Fibroblast of lung (primary cell): ENCODE measurements at regions not wholly inside any gene's neighbourhood (a gene's known extent, or its start where the extent isn't known, plus 50 kb on each side); places are given as distances from the start of the nearest gene placed in this dataset.
A peak's percentile ranks its signal among the peaks of the same experiment; 100 is the strongest.

Source experiments
- DNase-seq, 2 donors: peaks; one replicate each; pipeline versions ENCODE4 v3.0.0 to v3.0.0-alpha.2; 2010; ENCODE audit warnings: low read depth in 2 of 2
- H2AFZ ChIP-seq: 2 replicates; pipeline ENCODE4 v1.5.1; 2012; ENCODE audit warnings: low read length, control low read depth, inconsistent platforms
- H3K27ac ChIP-seq: 2 replicates; pipeline ENCODE4 v1.5.1; 2011; ENCODE audit warnings: low read length, control low read depth; ENCODE audit not compliant: insufficient read depth
- H3K27me3 ChIP-seq: 2 replicates; pipeline ENCODE4 v1.5.1; 2011; ENCODE audit warnings: mild to moderate bottlenecking, low read length; ENCODE audit not compliant: control insufficient read depth, insufficient read depth
- H3K36me3 ChIP-seq: 2 replicates; pipeline ENCODE4 v1.5.1; 2011; ENCODE audit warnings: low read length; ENCODE audit not compliant: control insufficient read depth, insufficient read depth
- H3K4me1 ChIP-seq: 2 replicates; pipeline ENCODE4 v1.5.1; 2011; ENCODE audit warnings: low read length; ENCODE audit not compliant: control insufficient read depth, insufficient read depth; ENCODE audit errors: extremely low read depth
- H3K4me2 ChIP-seq: 2 replicates; pipeline ENCODE4 v1.5.1; 2011; ENCODE audit warnings: low read length, control low read depth; ENCODE audit not compliant: insufficient read depth; ENCODE audit errors: extremely low read depth
- H3K4me3 ChIP-seq, 4 experiments: fragments of 200-600 bp in 1 of 4; sonication (generic) in 1 of 4; replicated peaks in 1 of 4; 2 replicates each; pipeline ENCODE4 v1.5.1; 2011 to 2016; ENCODE audit warnings: low read length in 4 of 4, low read depth in 3 of 4, mild to moderate bottlenecking in 3 of 4, control low read depth in 2 of 4, inconsistent platforms in 1 of 4, mixed read lengths in 1 of 4; ENCODE audit not compliant: insufficient read depth in 1 of 4; ENCODE audit errors: control extremely low read depth in 1 of 4
- H3K79me2 ChIP-seq: 2 replicates; pipeline ENCODE4 v1.5.1; 2012; ENCODE audit warnings: mild to moderate bottlenecking, low read length, inconsistent platforms; ENCODE audit not compliant: control insufficient read depth, insufficient read depth
- H3K9ac ChIP-seq: 2 replicates; pipeline ENCODE4 v1.5.1; 2011; ENCODE audit warnings: mild to moderate bottlenecking, low read length, control low read depth; ENCODE audit not compliant: insufficient read depth
- H3K9me3 ChIP-seq: 2 replicates; pipeline ENCODE4 v1.5.1; 2012; ENCODE audit warnings: low read depth, low read length; ENCODE audit not compliant: control insufficient read depth, insufficient read depth
- H4K20me1 ChIP-seq: 2 replicates; pipeline ENCODE4 v1.5.1; 2011; ENCODE audit warnings: low read length; ENCODE audit not compliant: control insufficient read depth, insufficient read depth; ENCODE audit errors: extremely low read depth
- CTCF ChIP-seq, 2 donors: IDR thresholded peaks in 1 of 2; conservative IDR thresholded peaks in 1 of 2; 1 replicate in 1 of 2; 2 replicates in 1 of 2; pipeline ENCODE4 v1.5.1; 2011 to 2012; ENCODE audit warnings: low read length in 2 of 2, control low read depth in 1 of 2, inconsistent platforms in 1 of 2, low read depth in 1 of 2, mild to moderate bottlenecking in 1 of 2
- EZH2 ChIP-seq: IDR thresholded peaks from 2 replicates; pipeline ENCODE4 v1.5.1; 2012; ENCODE audit warnings: low read length, control low read depth, mild to moderate bottlenecking; ENCODE audit errors: missing control alignments

DNA sequence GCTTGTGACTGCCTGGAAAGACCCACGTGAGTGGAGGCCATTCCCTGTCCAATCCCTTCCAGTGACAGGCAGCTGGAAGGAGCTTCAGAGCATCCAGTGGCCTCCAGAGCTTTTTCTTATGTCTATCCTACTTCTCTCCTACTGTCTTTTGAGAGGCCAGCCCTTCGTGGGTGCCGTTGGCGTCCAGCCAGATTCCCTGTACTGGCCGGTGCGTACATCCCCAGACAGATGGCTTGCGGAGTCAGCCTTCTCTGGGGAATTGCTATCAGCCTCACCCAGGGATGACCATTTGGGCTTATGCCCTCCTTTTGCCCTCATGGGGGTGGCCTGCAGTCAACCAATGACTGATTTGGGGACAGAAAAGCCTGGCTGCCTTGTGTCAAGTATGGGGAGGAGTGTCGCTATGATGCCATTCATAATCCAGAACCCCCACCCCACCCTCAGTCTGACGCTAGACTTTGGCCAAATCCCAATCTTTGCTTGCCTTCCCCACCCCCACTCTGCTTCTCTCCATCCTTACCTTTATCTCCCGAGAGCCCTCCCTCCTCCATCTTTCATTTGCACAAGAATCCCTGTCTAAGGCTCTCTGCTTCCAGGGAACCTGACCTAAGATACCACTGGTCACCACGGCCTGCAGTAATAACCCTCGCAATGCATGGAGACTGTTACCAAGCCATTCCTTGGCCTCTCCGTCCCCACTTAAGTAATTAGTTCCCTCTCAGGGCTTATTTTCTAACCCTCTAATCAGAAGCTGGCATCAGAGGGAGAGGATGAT lies 150.3 kb upstream of the BCOR start:
- Histone ChIP-seq H3K27me3 (no peaks in the 10 kb centered on the region), H3K9ac (no peak overlapping the region), H2AFZ (no peak overlapping the region), H3K79me2 (no peaks in the 10 kb centered on the region), H3K4me2 (no peak overlapping the region), H3K4me3 (no peak overlapping the region), H3K4me1 (peaks cover 5% of the 10 kb centered on the region), H3K36me3 (no peaks in the 10 kb centered on the region), H4K20me1 (no peaks in the 10 kb centered on the region), H3K27ac (no peak overlapping the region), H3K9me3 (no peaks in the 10 kb centered on the region)
- TF ChIP-seq EZH2 (no peak), CTCF (conservative IDR thresholded peaks at IDR 0.05 in 1 of 2, IDR thresholded peaks at IDR 0.05 in 1 of 2; ENCODE audit: low read depth in 1 of 2, low read length in 2 of 2) (no peak)
- no peak for DNase-seq

DNA sequence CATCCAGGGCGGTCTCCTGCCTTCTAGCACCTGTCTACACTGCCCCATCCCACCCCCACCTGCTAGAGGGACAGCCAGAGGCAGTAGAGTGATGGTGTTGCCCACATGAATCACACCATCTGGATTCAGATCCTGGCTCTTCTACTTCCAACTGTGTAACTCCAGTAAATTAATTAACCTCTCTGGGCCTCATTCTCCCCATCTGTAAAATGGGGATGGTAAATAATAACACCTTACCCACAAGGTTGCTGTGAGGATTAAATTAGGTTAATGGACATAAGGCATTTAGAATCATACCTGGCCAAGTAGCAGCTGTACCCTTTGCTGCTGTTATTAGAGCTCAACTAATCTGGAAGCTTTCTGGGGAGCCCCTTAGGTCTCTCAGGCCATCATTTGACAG lies 149.6 kb upstream of the BCOR start:
- TF ChIP-seq EZH2: no peak
- TF ChIP-seq CTCF (conservative IDR thresholded peaks at IDR 0.05 in 1 of 2, IDR thresholded peaks at IDR 0.05 in 1 of 2; ENCODE audit: low read depth in 1 of 2, low read length in 2 of 2): no peak
- DNase-seq: no peak
- peaks cover 5% of the 10 kb centered on the region for H3K4me1 ChIP-seq
- no peak overlapping the region for H3K9ac ChIP-seq
- no peak overlapping the region for H3K4me2 ChIP-seq
- H3K4me3 ChIP-seq: no peak overlapping the region
- no peaks in the 10 kb centered on the region for H3K27me3 ChIP-seq
- H2AFZ ChIP-seq: no peak overlapping the region
- no peaks in the 10 kb centered on the region for H3K36me3 ChIP-seq
- H3K79me2 ChIP-seq: no peaks in the 10 kb centered on the region
- no peak overlapping the region for H3K27ac ChIP-seq
- no peaks in the 10 kb centered on the region for H3K9me3 ChIP-seq
- no peaks in the 10 kb centered on the region for H4K20me1 ChIP-seq

DNA sequence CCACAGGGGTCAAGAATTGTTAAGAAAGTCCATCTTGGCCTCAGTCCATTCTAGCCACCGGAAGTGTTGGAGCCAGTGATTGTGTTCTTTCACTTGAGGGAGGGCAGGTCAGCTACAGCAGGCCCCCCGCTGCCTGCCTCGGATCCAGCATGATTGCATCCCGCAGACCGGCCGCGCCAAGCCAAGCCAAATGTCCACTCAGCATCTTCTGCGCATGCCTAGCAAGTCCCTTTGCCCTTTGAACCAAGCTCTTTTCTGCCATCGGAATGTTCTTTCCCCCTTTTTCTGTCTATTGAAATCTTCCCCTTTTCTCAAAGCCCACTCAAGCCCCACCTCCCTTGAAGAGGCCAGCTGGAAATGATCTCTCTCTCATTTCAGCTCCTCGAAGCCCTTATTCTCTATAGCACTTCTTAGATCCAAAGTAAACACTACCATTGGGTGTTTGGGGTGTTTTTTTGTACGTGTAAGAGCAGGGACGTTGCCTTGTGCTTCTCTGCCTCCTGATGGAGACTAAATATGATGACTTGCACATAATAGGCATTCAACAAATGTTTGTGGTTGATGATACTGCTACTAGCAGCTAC lies 147.8 kb upstream of the BCOR start:
- peak overlapping the region in 1 of 4 experiments; percentile 17 for H3K4me3 ChIP-seq
- DNase-seq: peak; percentile 58 to 73
- no peak overlapping the region for H2AFZ ChIP-seq
- peaks cover 5% of the 10 kb centered on the region for H3K4me1 ChIP-seq
- no peaks in the 10 kb centered on the region for H3K27me3 ChIP-seq
- no peaks in the 10 kb centered on the region for H3K79me2 ChIP-seq
- no peak overlapping the region for H3K9ac ChIP-seq
- peak overlapping the region; percentile 44 for H3K4me2 ChIP-seq
- no peaks in the 10 kb centered on the region for H4K20me1 ChIP-seq
- no peak overlapping the region for H3K27ac ChIP-seq
- no peaks in the 10 kb centered on the region for H3K9me3 ChIP-seq
- TF ChIP-seq EZH2: no peak
- no peak for TF ChIP-seq CTCF (conservative IDR thresholded peaks at IDR 0.05 in 1 of 2, IDR thresholded peaks at IDR 0.05 in 1 of 2; ENCODE audit: low read depth in 1 of 2, low read length in 2 of 2)
- H3K36me3 ChIP-seq: no peaks in the 10 kb centered on the region
